ENCODE measurements at regions not wholly inside any gene's neighbourhood (a gene's known extent, or its start where the extent isn't known, plus 50 kb on each side); places are given as distances from the start of the nearest gene placed in this dataset.

GRCh38 chr3:18575573-18575972 is 150.4 kb upstream of the SATB1 start:
- ATAC-seq (no peak), DNase-seq (no peak)
- no peak overlapping the region for H3K4me3 Mint-ChIP-seq
- no peaks in the 10 kb centered on the region for H3K4me1 ChIP-seq (ENCODE audit: control insufficient read depth, insufficient read depth, low read length)
- H3K27ac ChIP-seq (ENCODE audit: low read length): no peak overlapping the region
- no peaks in the 10 kb centered on the region for H3K9me3 Mint-ChIP-seq
- H3K4me3 ChIP-seq (ENCODE audit: low read length): no peak overlapping the region
- peaks cover 6 to 10% of the 10 kb centered on the region in 2 donors for H3K4me1 Mint-ChIP-seq
- no peaks in the 10 kb centered on the region for H3K36me3 Mint-ChIP-seq
- H3K9me3 ChIP-seq (ENCODE audit: control insufficient read depth, insufficient read depth, low read length): no peaks in the 10 kb centered on the region
- peaks cover 0 to 3% of the 10 kb centered on the region in 2 donors for H3K27me3 Mint-ChIP-seq (ENCODE audit: low read depth in 2 of 2)
- H3K27me3 ChIP-seq (ENCODE audit: control insufficient read depth, insufficient read depth, low read length): no peaks in the 10 kb centered on the region
- 82% methylated on average over 6 of the region's 8 CpGs for WGBS (ENCODE audit: insufficient coverage)
- intact Hi-C loops (cut with micrococcal nuclease): no loop called here
- no peak for TF ChIP-seq CTCF (IDR thresholded peaks at IDR 0.05)
- no peaks in the 10 kb centered on the region for H3K36me3 ChIP-seq (ENCODE audit: control insufficient read depth, insufficient read depth, low read length)
- no peak overlapping the region for H3K27ac Mint-ChIP-seq

- Histone ChIP-seq H3K27me3 (ENCODE audit: control insufficient read depth, insufficient read depth, low read length) (no peaks in the 10 kb centered on the region), H3K36me3 (ENCODE audit: control insufficient read depth, insufficient read depth, low read length) (no peaks in the 10 kb centered on the region), H3K9me3 (ENCODE audit: control insufficient read depth, insufficient read depth, low read length) (no peaks in the 10 kb centered on the region), H3K4me1 (ENCODE audit: control insufficient read depth, insufficient read depth, low read length) (no peaks in the 10 kb centered on the region), H3K4me3 (ENCODE audit: low read length) (no peak overlapping the region), H3K27ac (ENCODE audit: low read length) (no peak overlapping the region)
- no peaks in the 10 kb centered on the region for H3K9me3 Mint-ChIP-seq
- peaks cover 0 to 9% of the 10 kb centered on the region in 2 donors for H3K4me1 Mint-ChIP-seq
- H3K36me3 Mint-ChIP-seq: no peaks in the 10 kb centered on the region
- TF ChIP-seq CTCF (IDR thresholded peaks at IDR 0.05): no peak
- DNase-seq (no peak), ATAC-seq (no peak)
- intact Hi-C loops (cut with micrococcal nuclease): no loop called here
- no peak overlapping the region for H3K27ac Mint-ChIP-seq
- H3K4me3 Mint-ChIP-seq: no peak overlapping the region
- H3K27me3 Mint-ChIP-seq (ENCODE audit: low read depth in 2 of 2): peaks cover 0 to 3% of the 10 kb centered on the region in 2 donors
Observed at GRCh38 chr3:18572809-18573208, 147.7 kb upstream of the SATB1 start.

GRCh38 chr3:18567293-18567692 is 142.2 kb upstream of the SATB1 start:
- Histone ChIP-seq H3K27me3 (ENCODE audit: control insufficient read depth, insufficient read depth, low read length) (no peaks in the 10 kb centered on the region), H3K4me1 (ENCODE audit: control insufficient read depth, insufficient read depth, low read length) (no peaks in the 10 kb centered on the region), H3K36me3 (ENCODE audit: control insufficient read depth, insufficient read depth, low read length) (no peaks in the 10 kb centered on the region), H3K9me3 (ENCODE audit: control insufficient read depth, insufficient read depth, low read length) (no peaks in the 10 kb centered on the region), H3K27ac (ENCODE audit: low read length) (no peak overlapping the region), H3K4me3 (ENCODE audit: low read length) (no peak overlapping the region)
- Mint-ChIP-seq H3K27ac (no peak overlapping the region), H3K36me3 (no peaks in the 10 kb centered on the region), H3K9me3 (no peaks in the 10 kb centered on the region), H3K27me3 (ENCODE audit: low read depth in 2 of 2) (no peaks in the 10 kb centered on the region), H3K4me1 (peaks cover 5 to 13% of the 10 kb centered on the region in 2 donors), H3K4me3 (no peak overlapping the region)
- intact Hi-C loops (cut with micrococcal nuclease): no loop called here
- TF ChIP-seq CTCF (IDR thresholded peaks at IDR 0.05): no peak
- no peak for DNase-seq
- no peak for ATAC-seq

GRCh38 chr3:18562364-18563154 is 137.4 kb upstream of the SATB1 start:
- no peak for DNase-seq
- no peaks in the 10 kb centered on the region for H3K27me3 Mint-ChIP-seq (ENCODE audit: low read depth in 2 of 2)
- Histone ChIP-seq H3K27me3 (ENCODE audit: control insufficient read depth, insufficient read depth, low read length) (no peaks in the 10 kb centered on the region), H3K27ac (ENCODE audit: low read length) (no peak overlapping the region), H3K4me3 (ENCODE audit: low read length) (no peak overlapping the region), H3K4me1 (ENCODE audit: control insufficient read depth, insufficient read depth, low read length) (no peaks in the 10 kb centered on the region), H3K9me3 (ENCODE audit: control insufficient read depth, insufficient read depth, low read length) (no peaks in the 10 kb centered on the region), H3K36me3 (ENCODE audit: control insufficient read depth, insufficient read depth, low read length) (no peaks in the 10 kb centered on the region)
- H3K4me1 Mint-ChIP-seq: peaks cover 27 to 32% of the 10 kb centered on the region in 2 donors
- 100% methylated on average over 1 of the region's 1 CpG for WGBS (ENCODE audit: insufficient coverage)
- ATAC-seq: no peak
- peaks cover 0 to 2% of the 10 kb centered on the region in 2 donors for H3K9me3 Mint-ChIP-seq
- peak overlapping the region in 1 of 2 donors; percentile 16 for H3K27ac Mint-ChIP-seq
- no peak for TF ChIP-seq CTCF (IDR thresholded peaks at IDR 0.05)
- no peaks in the 10 kb centered on the region for H3K36me3 Mint-ChIP-seq
- H3K4me3 Mint-ChIP-seq: no peak overlapping the region
- intact Hi-C loops (cut with micrococcal nuclease): no loop called here
